ENCODE measurements at regions not wholly inside any gene's neighbourhood (a gene's known extent, or its start where the extent isn't known, plus 50 kb on each side); places are given as distances from the start of the nearest gene placed in this dataset.
"Not testable (repeated sequence)": the region's sequence is repeated elsewhere in the genome, so short reads cannot be mapped to it uniquely, and the experiment has no call there.

GRCh38 chr2:192932376-192932775, 737.6 kb upstream of the TMEFF2 start:
- Histone ChIP-seq H3K4me1 (ENCODE audit: control insufficient read depth, insufficient read depth, low read length) (no peaks in the 10 kb centered on the region), H3K9ac (ENCODE audit: low read length) (no peak overlapping the region), H3K36me3 (ENCODE audit: control insufficient read depth, insufficient read depth, low read length, severe bottlenecking) (no peaks in the 10 kb centered on the region), H3K4me3 (ENCODE audit: low read length) (no peak overlapping the region), H3K9me3 (ENCODE audit: control insufficient read depth, low read length) (no peaks in the 10 kb centered on the region), H3K27me3 (replicated peaks; ENCODE audit: control insufficient read depth, insufficient read depth, low read length) (no peaks in the 10 kb centered on the region)
- DNase-seq (ENCODE audit: low read depth) = no peak

- H3K4me3 ChIP-seq (ENCODE audit: low read length); H3K4me1 ChIP-seq (ENCODE audit: control insufficient read depth, insufficient read depth, low read length); H3K27me3 ChIP-seq (replicated peaks; ENCODE audit: control insufficient read depth, insufficient read depth, low read length); H3K9ac ChIP-seq (ENCODE audit: low read length); H3K9me3 ChIP-seq (ENCODE audit: control insufficient read depth, low read length); H3K36me3 ChIP-seq (ENCODE audit: control insufficient read depth, insufficient read depth, low read length, severe bottlenecking); DNase-seq (ENCODE audit: low read depth): not testable (repeated sequence)
Measured at GRCh38 chr2:192921631-192922030, 726.9 kb upstream of the TMEFF2 start.

- Histone ChIP-seq H3K9ac (ENCODE audit: low read length) (no peak overlapping the region), H3K4me3 (ENCODE audit: low read length) (no peak overlapping the region), H3K36me3 (ENCODE audit: control insufficient read depth, insufficient read depth, low read length, severe bottlenecking) (no peaks in the 10 kb centered on the region), H3K9me3 (ENCODE audit: control insufficient read depth, low read length) (no peaks in the 10 kb centered on the region), H3K4me1 (ENCODE audit: control insufficient read depth, insufficient read depth, low read length) (no peaks in the 10 kb centered on the region), H3K27me3 (replicated peaks; ENCODE audit: control insufficient read depth, insufficient read depth, low read length) (no peaks in the 10 kb centered on the region)
- no peak for DNase-seq (ENCODE audit: low read depth)
Measured at GRCh38 chr2:192901446-192901845, 706.7 kb upstream of the TMEFF2 start.

DNA sequence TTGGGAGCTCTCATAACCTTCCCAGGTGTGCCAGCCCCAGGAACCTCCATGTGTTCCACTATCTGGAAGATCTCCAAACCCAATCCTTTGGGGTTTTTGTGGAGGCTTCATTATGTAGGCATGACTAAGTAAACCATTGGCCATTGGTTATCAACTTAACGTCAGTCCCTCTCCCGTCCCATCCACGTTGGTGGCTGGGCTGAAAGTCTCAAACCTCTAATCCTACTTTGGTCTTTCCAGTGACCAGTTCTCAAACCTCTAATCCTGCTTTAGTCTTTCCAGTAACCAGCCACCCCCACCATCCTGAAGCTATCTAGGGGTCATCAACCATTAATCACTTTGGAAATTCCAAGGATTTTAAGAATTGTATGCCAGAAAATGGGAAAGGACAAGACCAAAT, 704.7 kb upstream of the TMEFF2 start:
- H3K9ac ChIP-seq (ENCODE audit: low read length) = no peak overlapping the region
- H3K4me1 ChIP-seq (ENCODE audit: control insufficient read depth, insufficient read depth, low read length) = no peaks in the 10 kb centered on the region
- H3K27me3 ChIP-seq (replicated peaks; ENCODE audit: control insufficient read depth, insufficient read depth, low read length) = no peaks in the 10 kb centered on the region
- H3K36me3 ChIP-seq (ENCODE audit: control insufficient read depth, insufficient read depth, low read length, severe bottlenecking) = no peaks in the 10 kb centered on the region
- DNase-seq (ENCODE audit: low read depth) = no peak
- H3K9me3 ChIP-seq (ENCODE audit: control insufficient read depth, low read length) = no peaks in the 10 kb centered on the region
- no peak overlapping the region for H3K4me3 ChIP-seq (ENCODE audit: low read length)

DNA sequence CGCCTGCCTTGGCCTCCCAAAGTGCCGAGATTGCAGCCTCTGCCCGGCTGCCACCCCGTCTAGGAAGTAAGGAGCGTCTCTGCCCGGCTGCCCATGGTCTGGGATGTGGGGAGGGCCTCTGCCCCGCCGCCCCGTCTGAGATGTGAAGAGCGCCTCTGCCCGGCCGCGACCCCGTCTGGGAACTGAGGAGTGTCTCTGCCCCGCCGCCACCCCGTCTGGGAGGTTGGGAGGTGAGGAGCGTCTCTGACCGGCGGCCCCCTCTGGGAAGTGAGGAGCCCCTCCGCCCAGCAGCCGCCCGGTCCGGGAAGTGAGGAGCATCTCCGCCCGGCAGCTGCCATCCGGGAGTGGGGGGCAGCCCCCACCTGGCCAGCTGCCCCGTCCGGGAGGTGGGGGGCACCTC, 699.2 kb upstream of the TMEFF2 start:
- not testable (repeated sequence) for DNase-seq (ENCODE audit: low read depth); H3K9ac ChIP-seq (ENCODE audit: low read length)

GRCh38 chr2:192888109-192888508, 693.4 kb upstream of the TMEFF2 start:
- H3K4me3 ChIP-seq (ENCODE audit: low read length) = no peak overlapping the region

More for the DNA sequence above, 699.2 kb upstream of the TMEFF2 start:
- H3K4me3 ChIP-seq (ENCODE audit: low read length); H3K9me3 ChIP-seq (ENCODE audit: control insufficient read depth, low read length); H3K4me1 ChIP-seq (ENCODE audit: control insufficient read depth, insufficient read depth, low read length); H3K27me3 ChIP-seq (replicated peaks; ENCODE audit: control insufficient read depth, insufficient read depth, low read length); H3K36me3 ChIP-seq (ENCODE audit: control insufficient read depth, insufficient read depth, low read length, severe bottlenecking): not testable (repeated sequence)

GRCh38 chr2:192887337-192887736, 692.6 kb upstream of the TMEFF2 start:
- H3K36me3 ChIP-seq (ENCODE audit: control insufficient read depth, insufficient read depth, low read length, severe bottlenecking) = no peaks in the 10 kb centered on the region
- H3K9ac ChIP-seq (ENCODE audit: low read length) = no peak overlapping the region
- H3K4me1 ChIP-seq (ENCODE audit: control insufficient read depth, insufficient read depth, low read length) = no peaks in the 10 kb centered on the region
- H3K4me3 ChIP-seq (ENCODE audit: low read length) = no peak overlapping the region
- peak; percentile 75 for DNase-seq (ENCODE audit: low read depth)
- no peaks in the 10 kb centered on the region for H3K9me3 ChIP-seq (ENCODE audit: control insufficient read depth, low read length)
- H3K27me3 ChIP-seq (replicated peaks; ENCODE audit: control insufficient read depth, insufficient read depth, low read length) = no peaks in the 10 kb centered on the region

More at GRCh38 chr2:192888109-192888508, 693.4 kb upstream of the TMEFF2 start:
- H3K36me3 ChIP-seq (ENCODE audit: control insufficient read depth, insufficient read depth, low read length, severe bottlenecking) = no peaks in the 10 kb centered on the region
- H3K27me3 ChIP-seq (replicated peaks; ENCODE audit: control insufficient read depth, insufficient read depth, low read length) = no peaks in the 10 kb centered on the region
- DNase-seq (ENCODE audit: low read depth) = peak; percentile 1
- H3K9ac ChIP-seq (ENCODE audit: low read length) = no peak overlapping the region
- H3K9me3 ChIP-seq (ENCODE audit: control insufficient read depth, low read length) = no peaks in the 10 kb centered on the region
- no peaks in the 10 kb centered on the region for H3K4me1 ChIP-seq (ENCODE audit: control insufficient read depth, insufficient read depth, low read length)

DNA sequence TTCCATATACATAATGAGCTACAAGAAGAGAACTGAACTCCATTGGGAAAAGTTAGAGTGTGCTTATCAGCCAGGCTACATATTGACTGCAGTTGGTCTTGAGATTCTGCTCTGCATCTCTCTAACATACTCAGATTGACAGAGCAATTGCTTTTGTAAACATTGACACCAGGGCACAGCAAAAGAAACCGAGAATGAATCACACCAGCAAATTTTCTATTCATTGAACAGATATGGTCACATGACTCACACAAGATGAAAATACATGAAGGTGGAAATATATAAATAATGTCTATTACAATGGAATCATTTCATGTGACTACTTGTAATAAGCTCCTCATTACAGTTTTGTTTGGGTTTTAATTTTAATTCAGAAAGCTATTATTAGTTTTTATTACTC, 691.9 kb upstream of the TMEFF2 start:
- Histone ChIP-seq H3K4me3 (ENCODE audit: low read length) (no peak overlapping the region), H3K36me3 (ENCODE audit: control insufficient read depth, insufficient read depth, low read length, severe bottlenecking) (no peaks in the 10 kb centered on the region), H3K4me1 (ENCODE audit: control insufficient read depth, insufficient read depth, low read length) (no peaks in the 10 kb centered on the region), H3K9me3 (ENCODE audit: control insufficient read depth, low read length) (no peaks in the 10 kb centered on the region), H3K27me3 (replicated peaks; ENCODE audit: control insufficient read depth, insufficient read depth, low read length) (no peaks in the 10 kb centered on the region), H3K9ac (ENCODE audit: low read length) (no peak overlapping the region)
- no peak for DNase-seq (ENCODE audit: low read depth)

DNA sequence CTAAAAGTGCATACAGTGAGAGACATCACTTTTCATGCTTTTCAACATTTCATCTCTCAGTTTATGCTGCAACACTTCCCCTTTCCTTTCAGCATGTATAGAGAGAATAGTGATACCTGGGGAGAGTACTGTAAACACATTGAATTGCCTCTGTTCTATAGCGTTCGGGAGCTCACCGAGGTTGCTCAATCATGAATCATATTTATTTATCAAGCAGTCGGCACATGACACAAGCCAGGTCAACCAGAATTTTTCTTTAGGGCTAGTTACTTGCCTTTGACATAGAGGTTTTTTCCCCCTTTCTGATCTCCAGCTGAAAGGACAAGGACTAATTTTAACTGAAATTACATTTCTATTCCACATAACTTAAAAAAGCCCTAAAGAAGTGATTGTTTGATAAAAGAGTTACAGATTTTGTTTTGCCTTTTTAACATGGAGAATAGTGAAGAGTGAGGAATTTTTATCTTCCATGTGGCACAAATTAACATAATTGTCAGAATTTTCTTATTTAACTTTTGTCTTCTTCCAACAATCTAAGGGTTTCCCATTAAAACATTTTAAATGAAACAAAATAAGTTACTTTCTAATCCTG, 690.9 kb upstream of the TMEFF2 start:
- Histone ChIP-seq H3K27me3 (replicated peaks; ENCODE audit: control insufficient read depth, insufficient read depth, low read length) (no peaks in the 10 kb centered on the region), H3K4me1 (ENCODE audit: control insufficient read depth, insufficient read depth, low read length) (no peaks in the 10 kb centered on the region), H3K9ac (ENCODE audit: low read length) (no peak overlapping the region), H3K4me3 (ENCODE audit: low read length) (no peak overlapping the region), H3K9me3 (ENCODE audit: control insufficient read depth, low read length) (no peaks in the 10 kb centered on the region), H3K36me3 (ENCODE audit: control insufficient read depth, insufficient read depth, low read length, severe bottlenecking) (no peaks in the 10 kb centered on the region)
- peak; percentile 42 for DNase-seq (ENCODE audit: low read depth)

DNA sequence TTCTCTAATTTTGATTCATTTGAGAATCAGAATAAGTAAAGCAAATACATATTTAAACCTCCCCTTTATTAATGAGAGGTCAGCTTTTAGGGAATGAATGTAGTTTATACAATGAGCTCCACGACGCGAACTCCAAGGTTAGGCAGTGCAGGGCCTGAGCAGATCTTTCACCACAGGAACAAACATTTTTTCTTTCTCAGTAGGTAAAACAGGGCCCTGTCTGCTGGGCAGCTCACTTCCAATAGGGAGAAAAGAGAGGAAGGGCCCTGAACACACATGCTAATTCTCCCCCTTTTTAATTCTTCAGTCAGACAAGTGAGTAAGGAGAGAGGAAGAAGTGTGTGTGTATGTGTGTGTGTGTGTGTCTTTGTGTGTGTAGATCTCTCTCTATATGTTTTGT, 682.4 kb upstream of the TMEFF2 start:
- H3K4me3 ChIP-seq (ENCODE audit: low read length) = no peak overlapping the region
- no peak overlapping the region for H3K9ac ChIP-seq (ENCODE audit: low read length)
- no peak for DNase-seq (ENCODE audit: low read depth)
- H3K4me1 ChIP-seq (ENCODE audit: control insufficient read depth, insufficient read depth, low read length) = no peaks in the 10 kb centered on the region
- no peaks in the 10 kb centered on the region for H3K9me3 ChIP-seq (ENCODE audit: control insufficient read depth, low read length)
- no peaks in the 10 kb centered on the region for H3K36me3 ChIP-seq (ENCODE audit: control insufficient read depth, insufficient read depth, low read length, severe bottlenecking)
- no peaks in the 10 kb centered on the region for H3K27me3 ChIP-seq (replicated peaks; ENCODE audit: control insufficient read depth, insufficient read depth, low read length)

- Histone ChIP-seq H3K27me3 (replicated peaks; ENCODE audit: control insufficient read depth, insufficient read depth, low read length) (no peaks in the 10 kb centered on the region), H3K4me3 (ENCODE audit: low read length) (no peak overlapping the region), H3K9ac (ENCODE audit: low read length) (no peak overlapping the region), H3K4me1 (ENCODE audit: control insufficient read depth, insufficient read depth, low read length) (no peaks in the 10 kb centered on the region), H3K9me3 (ENCODE audit: control insufficient read depth, low read length) (no peaks in the 10 kb centered on the region), H3K36me3 (ENCODE audit: control insufficient read depth, insufficient read depth, low read length, severe bottlenecking) (no peaks in the 10 kb centered on the region)
- no peak for DNase-seq (ENCODE audit: low read depth)
Measured at GRCh38 chr2:192876698-192877097, 682.0 kb upstream of the TMEFF2 start.

GRCh38 chr2:192854706-192855105, 660.0 kb upstream of the TMEFF2 start:
- no peak for DNase-seq (ENCODE audit: low read depth)
- Histone ChIP-seq H3K4me1 (ENCODE audit: control insufficient read depth, insufficient read depth, low read length) (no peaks in the 10 kb centered on the region), H3K4me3 (ENCODE audit: low read length) (no peak overlapping the region), H3K36me3 (ENCODE audit: control insufficient read depth, insufficient read depth, low read length, severe bottlenecking) (no peaks in the 10 kb centered on the region), H3K9me3 (ENCODE audit: control insufficient read depth, low read length) (no peaks in the 10 kb centered on the region), H3K9ac (ENCODE audit: low read length) (no peak overlapping the region), H3K27me3 (replicated peaks; ENCODE audit: control insufficient read depth, insufficient read depth, low read length) (no peaks in the 10 kb centered on the region)
